ENCODE measurements at regions not wholly inside any gene's neighbourhood (a gene's known extent, or its start where the extent isn't known, plus 50 kb on each side); places are given as distances from the start of the nearest gene placed in this dataset.

- no peaks in the 10 kb centered on the region for H3K27me3 Mint-ChIP-seq (ENCODE audit: insufficient read depth, low read depth, poor library complexity)
- Histone ChIP-seq H3F3A (replicated peaks; ENCODE audit: low read depth) (no peaks in the 10 kb centered on the region), H3K27ac (ENCODE audit: low read depth) (no peak overlapping the region), H3K79me2 (replicated peaks; ENCODE audit: insufficient read depth) (no peaks in the 10 kb centered on the region), H3K27me3 (ENCODE audit: insufficient read depth) (no peaks in the 10 kb centered on the region), H2AFZ (no peak overlapping the region), H3K4me3 (no peak overlapping the region), H3K9me2 (ENCODE audit: insufficient read depth) (no peaks in the 10 kb centered on the region), H3K4me2 (no peak overlapping the region), H3K36me3 (ENCODE audit: insufficient read depth) (no peaks in the 10 kb centered on the region), H3K4me1 (ENCODE audit: insufficient read depth) (no peaks in the 10 kb centered on the region), H4K20me1 (replicated peaks; ENCODE audit: insufficient read depth) (no peaks in the 10 kb centered on the region)
- no peak for TF ChIP-seq ZNF114 (CRISPR knock-in tag; IDR thresholded peaks at IDR 0.05)
- TF ChIP-seq ZNF462 (CRISPR knock-in tag; IDR thresholded peaks at IDR 0.05) = no peak
- TF ChIP-seq REST (IDR thresholded peaks at IDR 0.05; ENCODE audit: unreplicated experiment) = no peak
- TF ChIP-seq, protein P1, sequence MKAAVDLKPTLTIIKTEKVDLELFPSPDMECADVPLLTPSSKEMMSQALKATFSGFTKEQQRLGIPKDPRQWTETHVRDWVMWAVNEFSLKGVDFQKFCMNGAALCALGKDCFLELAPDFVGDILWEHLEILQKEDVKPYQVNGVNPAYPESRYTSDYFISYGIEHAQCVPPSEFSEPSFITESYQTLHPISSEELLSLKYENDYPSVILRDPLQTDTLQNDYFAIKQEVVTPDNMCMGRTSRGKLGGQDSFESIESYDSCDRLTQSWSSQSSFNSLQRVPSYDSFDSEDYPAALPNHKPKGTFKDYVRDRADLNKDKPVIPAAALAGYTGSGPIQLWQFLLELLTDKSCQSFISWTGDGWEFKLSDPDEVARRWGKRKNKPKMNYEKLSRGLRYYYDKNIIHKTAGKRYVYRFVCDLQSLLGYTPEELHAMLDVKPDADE (IDR thresholded peaks at IDR 0.05) = no peak
- no peak for TF ChIP-seq JUNB (IDR thresholded peaks at IDR 0.05; ENCODE audit: unreplicated experiment)
- TF ChIP-seq EZH2 (IDR thresholded peaks at IDR 0.05; ENCODE audit: low read depth, unreplicated experiment) = no peak
- no peaks in the 10 kb centered on the region for H3K36me3 Mint-ChIP-seq (ENCODE audit: low read depth)
- ATAC-seq = no peak
- peaks cover 5% of the 10 kb centered on the region; the same call in 2 of the 3 replicates for H3K4me1 Mint-ChIP-seq
- H3K9me3 Mint-ChIP-seq = no peaks in the 10 kb centered on the region
- H3K27ac Mint-ChIP-seq = no peak overlapping the region
- H3K4me3 Mint-ChIP-seq = no peak overlapping the region
- DNase-seq (ENCODE audit: low spot score) = no peak
Measured at GRCh38 chrX:14295426-14295825, 233.9 kb upstream of the GLRA2 start.
